ENCODE measurements at regions not wholly inside any gene's neighbourhood (a gene's known extent, or its start where the extent isn't known, plus 50 kb on each side); places are given as distances from the start of the nearest gene placed in this dataset.

DNA sequence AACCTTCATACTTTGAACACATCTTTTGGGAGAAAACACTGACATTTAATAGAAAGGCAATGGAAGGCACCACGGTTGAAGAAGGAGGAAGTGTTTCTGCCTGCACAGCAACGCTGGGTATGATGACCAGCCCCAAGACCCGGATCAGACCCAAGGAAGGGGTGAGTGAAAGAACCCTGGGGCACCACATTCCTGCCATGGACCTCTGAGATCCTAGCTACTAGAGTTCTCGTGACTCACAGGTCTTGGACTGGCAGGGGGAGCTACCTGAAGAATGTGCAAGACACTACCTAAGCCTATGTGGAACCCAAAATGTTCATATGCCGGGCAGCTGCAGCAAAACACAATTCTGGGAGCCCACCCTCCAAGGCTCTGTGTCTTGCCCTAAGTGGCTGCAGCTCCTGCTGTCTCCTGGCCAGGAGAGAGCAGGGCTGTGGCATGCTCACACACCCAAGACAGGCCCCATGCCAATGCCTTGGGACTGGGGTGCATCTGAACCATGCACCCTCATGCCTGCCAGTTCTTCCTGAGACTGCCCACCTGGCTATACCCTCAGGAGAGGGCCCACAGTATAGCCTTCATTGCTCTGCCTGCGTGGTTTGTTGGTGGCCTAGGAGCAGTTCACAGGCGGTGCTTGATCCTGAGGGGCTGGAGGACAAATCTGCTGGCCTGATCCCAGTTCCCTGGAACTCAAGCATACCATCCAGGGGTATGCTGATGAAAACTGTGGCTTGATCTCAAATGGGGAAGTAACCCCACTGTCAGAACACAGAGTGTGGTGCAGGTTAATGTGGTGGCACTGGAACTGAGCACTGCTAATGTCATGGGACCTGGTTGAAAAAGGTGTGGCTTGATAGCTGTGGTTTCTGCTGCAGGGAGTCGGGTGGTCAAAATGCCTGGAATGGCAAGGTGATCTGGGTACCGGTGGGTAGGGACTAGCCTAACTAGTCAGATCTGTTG is 353.3 kb upstream of the ARHGEF26 start:
- TF ChIP-seq CTCF (IDR thresholded peaks at IDR 0.05) (no peak), REST (IDR thresholded peaks at IDR 0.05) (no peak), KDM5A (IDR thresholded peaks at IDR 0.05) (no peak), USF2 (IDR thresholded peaks at IDR 0.05) (no peak), JUNB (IDR thresholded peaks at IDR 0.05) (no peak), EP300 (IDR thresholded peaks at IDR 0.05) (no peak)

Data from A549 (cell line).